ENCODE measurements at regions not wholly inside any gene's neighbourhood (a gene's known extent, or its start where the extent isn't known, plus 50 kb on each side); places are given as distances from the start of the nearest gene placed in this dataset.

- DNase-seq (ENCODE audit: low spot score), result no peak
These were observed 196.8 kb downstream of the KLF12 start for GRCh38 chr13:73937441-73937840.

GRCh38 chr13:73935991-73936390, 198.2 kb downstream of the KLF12 start:
- DNase-seq (ENCODE audit: low spot score), result no peak

GRCh38 chr13:73934771-73935170, 199.4 kb downstream of the KLF12 start:
- DNase-seq (ENCODE audit: low spot score), result no peak

GRCh38 chr13:73934215-73934641, 200.0 kb downstream of the KLF12 start:
- peak; percentile 36 for DNase-seq (ENCODE audit: low spot score)

GRCh38 chr13:73933795-73934194, 200.4 kb downstream of the KLF12 start:
- DNase-seq (ENCODE audit: low spot score), result no peak

- DNase-seq (ENCODE audit: low spot score), result no peak
These were observed 202.1 kb downstream of the KLF12 start for GRCh38 chr13:73932091-73932490.

- no peak for DNase-seq (ENCODE audit: low spot score)
These were observed 204.8 kb downstream of the KLF12 start for GRCh38 chr13:73929287-73929932.

- DNase-seq (ENCODE audit: low spot score), result no peak
These were observed 209.6 kb downstream of the KLF12 start for GRCh38 chr13:73924607-73925006.

- no peak for DNase-seq (ENCODE audit: low spot score)
These were observed 211.5 kb downstream of the KLF12 start for GRCh38 chr13:73922493-73923393.

GRCh38 chr13:73918691-73919090, 215.5 kb downstream of the KLF12 start:
- DNase-seq (ENCODE audit: low spot score), result no peak

- no peak for DNase-seq (ENCODE audit: low spot score)
These were observed 220.3 kb downstream of the KLF12 start for GRCh38 chr13:73913751-73914518.

- no peak for DNase-seq (ENCODE audit: low spot score)
These were observed 221.0 kb downstream of the KLF12 start for GRCh38 chr13:73913079-73913740.

- no peak for DNase-seq (ENCODE audit: low spot score)
These were observed 222.8 kb downstream of the KLF12 start for GRCh38 chr13:73911361-73911760.

GRCh38 chr13:73910733-73911132, 223.5 kb downstream of the KLF12 start:
- DNase-seq (ENCODE audit: low spot score), result no peak

GRCh38 chr13:73908809-73909208, 225.4 kb downstream of the KLF12 start:
- DNase-seq (ENCODE audit: low spot score), result no peak

GRCh38 chr13:73904625-73905024, 229.6 kb downstream of the KLF12 start:
- no peak for DNase-seq (ENCODE audit: low spot score)

GRCh38 chr13:73903561-73903960, 230.6 kb downstream of the KLF12 start:
- DNase-seq (ENCODE audit: low spot score), result no peak

- DNase-seq (ENCODE audit: low spot score), result no peak
These were observed 231.4 kb downstream of the KLF12 start for GRCh38 chr13:73902847-73903246.

GRCh38 chr13:73902296-73902695, 231.9 kb downstream of the KLF12 start:
- DNase-seq (ENCODE audit: low spot score), result no peak

- DNase-seq (ENCODE audit: low spot score), result no peak
These were observed 232.7 kb downstream of the KLF12 start for GRCh38 chr13:73901324-73902068.

GRCh38 chr13:73900591-73900990, 233.6 kb downstream of the KLF12 start:
- no peak for DNase-seq (ENCODE audit: low spot score)

Measured in HT-29 (cell line).